GM18499 (cell line): ENCODE measurements at regions not wholly inside any gene's neighbourhood (a gene's known extent, or its start where the extent isn't known, plus 50 kb on each side); places are given as distances from the start of the nearest gene placed in this dataset.
"Not testable (repeated sequence)": the region's sequence is repeated elsewhere in the genome, so short reads cannot be mapped to it uniquely, and the experiment has no call there.

ENCODE experiments used
- ATAC-seq: cut with Tn5 transposase; IDR thresholded peaks from one replicate; pipeline ENCODE4 v1.9.1; 2021; ENCODE audit warnings: moderate number of reproducible peaks; ENCODE audit not compliant: insufficient read depth, unreplicated experiment

- ATAC-seq, result no peak
These were observed 117.6 kb downstream of the MRPL39 start for GRCh38 chr21:25489673-25490072.

GRCh38 chr21:25487046-25487594 is 120.2 kb downstream of the MRPL39 start:
- peak; percentile 63 for ATAC-seq

GRCh38 chr21:25485914-25486313 is 121.4 kb downstream of the MRPL39 start:
- no peak for ATAC-seq

GRCh38 chr21:25467896-25468295 is 139.4 kb downstream of the MRPL39 start:
- ATAC-seq, result no peak

- ATAC-seq, result not testable (repeated sequence)
These were observed 140.2 kb downstream of the MRPL39 start for GRCh38 chr21:25467071-25467470.

- no peak for ATAC-seq
These were observed 140.8 kb downstream of the MRPL39 start for GRCh38 chr21:25466470-25466869.

DNA sequence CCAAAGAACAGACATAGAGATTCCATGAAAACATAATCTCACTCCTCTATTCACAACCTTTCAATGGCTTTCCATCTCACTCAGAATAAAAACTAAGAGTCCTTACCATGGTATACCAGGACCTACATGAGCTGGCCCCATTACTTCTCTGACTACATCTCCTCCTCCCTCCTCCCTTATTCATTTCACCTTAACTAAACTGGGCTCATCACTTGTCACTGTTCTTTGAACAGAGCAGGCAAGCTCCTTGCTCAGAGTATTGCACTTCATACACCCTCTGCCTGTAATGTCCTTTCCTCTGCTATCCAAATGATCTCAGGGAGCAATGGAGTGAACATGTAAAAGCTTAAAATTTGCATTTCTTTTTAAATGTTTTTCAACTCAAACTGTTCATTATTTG is 142.0 kb downstream of the MRPL39 start:
- ATAC-seq, result no peak

DNA sequence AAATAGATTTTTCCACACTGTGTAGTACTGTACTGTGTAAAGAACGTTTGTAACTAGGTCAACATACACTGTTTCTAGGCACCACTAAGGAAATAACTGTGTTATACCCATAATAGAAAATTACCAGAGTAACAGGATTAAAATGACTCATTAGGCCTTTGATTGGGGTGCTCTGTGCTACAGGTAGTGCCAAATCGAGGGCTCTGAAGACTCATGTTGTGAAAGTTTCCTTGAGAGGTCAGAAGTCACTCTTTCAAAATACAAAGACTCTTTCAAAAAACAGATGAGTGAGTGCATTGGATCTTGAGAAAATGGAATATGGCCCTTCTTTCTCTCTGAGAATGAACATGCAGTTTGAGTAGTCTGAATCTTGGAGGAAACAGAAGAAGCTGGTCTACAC is 143.0 kb downstream of the MRPL39 start:
- peak; percentile 53 for ATAC-seq

DNA sequence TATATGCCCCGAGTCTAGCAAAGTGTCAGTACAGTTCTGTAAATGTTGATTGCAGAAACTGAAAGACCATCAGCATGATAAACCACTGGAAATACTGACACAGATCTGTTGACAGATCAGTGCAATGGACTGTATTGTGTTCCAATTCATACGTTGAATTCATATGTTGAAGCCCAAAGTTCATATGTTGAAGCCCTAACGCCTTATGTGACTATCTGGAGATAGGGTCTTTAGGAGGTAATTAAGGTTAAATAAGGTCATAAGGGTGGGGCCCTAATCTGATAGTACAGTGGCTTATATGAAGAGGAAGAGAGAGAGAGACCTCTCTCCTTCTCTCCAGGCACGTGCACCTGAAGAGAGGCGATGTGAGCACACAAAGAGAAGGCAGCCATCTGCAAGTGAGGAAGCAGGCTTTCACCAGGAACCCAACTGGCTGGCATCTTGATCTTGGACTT is 144.7 kb downstream of the MRPL39 start:
- peak; percentile 37 for ATAC-seq

DNA sequence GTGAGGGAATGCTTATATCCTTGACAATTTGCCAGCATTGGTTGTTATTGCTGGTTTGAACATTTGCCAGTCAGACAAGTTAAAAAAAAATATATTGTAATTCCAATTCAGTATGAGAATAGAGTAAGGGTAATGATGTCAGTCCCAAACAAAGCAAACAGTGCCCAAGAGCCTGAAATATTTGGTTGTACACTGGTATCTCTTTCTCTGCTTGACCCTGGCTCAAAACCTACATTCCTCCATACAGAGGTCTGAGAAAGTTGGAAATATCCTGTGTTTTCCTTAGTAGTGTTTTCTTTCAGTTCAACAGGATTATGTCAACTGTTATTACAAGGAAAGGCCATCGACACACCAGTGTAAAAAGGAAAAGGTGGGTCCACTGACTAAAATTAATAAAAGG is 145.6 kb downstream of the MRPL39 start:
- ATAC-seq, result no peak

- ATAC-seq, result no peak
These were observed 147.3 kb downstream of the MRPL39 start for GRCh38 chr21:25459993-25460392.

DNA sequence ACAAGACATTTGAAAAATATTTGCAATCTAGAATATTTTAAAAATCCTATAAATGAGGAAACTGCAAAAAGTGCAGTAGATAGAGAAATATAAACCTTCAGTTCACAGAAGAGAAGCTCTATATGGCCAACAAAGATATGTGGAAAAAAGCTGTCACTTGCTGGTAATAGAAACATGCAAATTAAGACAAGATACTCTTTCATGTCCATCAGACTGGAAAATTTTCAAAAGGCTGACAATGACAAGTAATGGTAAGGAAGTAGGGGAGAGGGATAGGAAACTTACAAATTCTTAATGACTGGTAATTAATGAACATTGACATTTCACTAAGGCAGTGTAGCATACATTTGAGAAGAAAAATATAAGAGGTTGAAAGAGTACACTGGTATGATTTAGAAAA is 147.9 kb downstream of the MRPL39 start:
- ATAC-seq, result no peak

- no peak for ATAC-seq
These were observed 148.8 kb downstream of the MRPL39 start for GRCh38 chr21:25458484-25458883.

- no peak for ATAC-seq
These were observed 149.3 kb downstream of the MRPL39 start for GRCh38 chr21:25457946-25458345.

DNA sequence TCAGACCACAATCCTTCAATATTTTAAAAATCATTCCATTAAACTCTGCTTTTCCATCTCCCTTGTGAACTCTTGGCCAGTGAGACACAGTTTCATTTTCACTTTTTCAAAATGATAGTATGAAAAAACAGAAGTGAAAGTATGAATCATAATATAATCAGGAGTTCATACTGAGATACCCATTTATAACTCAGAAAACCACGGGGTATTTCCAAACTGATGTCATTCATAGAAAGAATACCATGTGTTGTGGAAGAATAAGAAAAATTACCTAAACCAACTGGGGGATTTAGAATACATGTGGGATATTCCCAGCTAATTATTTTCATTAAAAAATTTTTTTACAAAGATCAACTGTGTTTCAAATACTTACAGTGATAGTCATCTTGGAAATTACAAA is 149.9 kb downstream of the MRPL39 start:
- ATAC-seq, result peak; percentile 53

GRCh38 chr21:25456672-25457071 is 150.6 kb downstream of the MRPL39 start:
- peak; percentile 41 for ATAC-seq

GRCh38 chr21:25453524-25453923 is 153.8 kb downstream of the MRPL39 start:
- no peak for ATAC-seq

- no peak for ATAC-seq
These were observed 157.3 kb downstream of the MRPL39 start for GRCh38 chr21:25449950-25450349.

DNA sequence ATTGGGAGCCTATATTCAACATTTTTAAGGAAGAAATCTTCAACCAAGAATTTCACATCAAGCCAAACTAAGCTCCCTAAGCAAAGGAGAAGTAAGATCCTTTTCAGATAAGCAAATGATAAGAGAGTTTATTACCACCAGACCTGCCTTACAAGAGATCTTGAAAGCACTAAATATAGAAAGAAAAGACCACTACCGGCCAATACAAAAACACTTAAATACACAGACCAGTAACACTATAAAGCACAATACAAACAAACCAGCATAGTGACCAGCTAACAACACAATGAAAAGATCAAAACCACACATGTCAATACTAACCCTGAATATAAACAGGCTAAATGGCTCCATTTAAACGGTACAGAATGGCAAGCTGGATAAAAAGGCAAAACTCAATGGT is 165.4 kb downstream of the MRPL39 start:
- ATAC-seq, result no peak

GRCh38 chr21:25437465-25437864 is 169.8 kb downstream of the MRPL39 start:
- ATAC-seq, result not testable (repeated sequence)

DNA sequence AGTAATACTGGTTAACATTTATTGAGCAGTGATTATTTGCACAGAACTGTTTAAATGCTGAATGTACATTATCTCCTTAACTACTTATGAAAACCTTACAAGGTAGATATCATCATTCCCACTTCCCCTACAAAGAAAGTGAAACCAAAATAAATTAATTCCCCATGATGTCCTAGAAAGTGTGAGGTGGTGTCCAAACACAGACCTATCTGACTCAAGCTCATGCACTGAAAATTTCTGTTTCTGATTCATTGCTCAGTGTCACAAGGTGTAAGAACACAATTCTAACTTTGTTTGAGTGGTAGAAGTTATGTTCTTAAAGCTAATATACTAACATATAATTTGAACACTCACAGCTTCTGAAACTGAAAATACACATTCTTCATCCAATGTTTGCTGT is 178.7 kb downstream of the MRPL39 start:
- peak; percentile 45 for ATAC-seq

DNA sequence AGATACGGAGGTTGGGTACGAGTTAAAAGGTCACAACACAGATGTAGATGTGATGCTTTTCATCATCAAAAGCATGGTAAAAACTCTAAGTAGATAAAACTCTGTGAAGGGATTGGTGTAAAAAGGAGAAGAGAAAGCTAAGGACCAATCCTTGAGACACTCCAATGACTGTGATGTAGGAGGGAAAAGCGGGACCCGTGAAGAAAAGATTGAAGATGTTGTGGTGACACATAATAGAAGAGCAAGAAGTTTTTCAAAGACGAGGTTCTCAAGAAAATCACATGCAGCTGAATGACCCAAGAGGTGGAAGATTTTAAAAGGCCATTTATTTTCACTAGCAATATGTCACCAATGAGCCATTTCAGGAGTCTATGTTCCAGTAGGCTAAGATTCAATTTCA is 179.5 kb downstream of the MRPL39 start:
- no peak for ATAC-seq

GRCh38 chr21:25426580-25426979 is 180.7 kb downstream of the MRPL39 start:
- no peak for ATAC-seq
